ENCODE measurements at regions not wholly inside any gene's neighbourhood (a gene's known extent, or its start where the extent isn't known, plus 50 kb on each side); places are given as distances from the start of the nearest gene placed in this dataset.

DNA sequence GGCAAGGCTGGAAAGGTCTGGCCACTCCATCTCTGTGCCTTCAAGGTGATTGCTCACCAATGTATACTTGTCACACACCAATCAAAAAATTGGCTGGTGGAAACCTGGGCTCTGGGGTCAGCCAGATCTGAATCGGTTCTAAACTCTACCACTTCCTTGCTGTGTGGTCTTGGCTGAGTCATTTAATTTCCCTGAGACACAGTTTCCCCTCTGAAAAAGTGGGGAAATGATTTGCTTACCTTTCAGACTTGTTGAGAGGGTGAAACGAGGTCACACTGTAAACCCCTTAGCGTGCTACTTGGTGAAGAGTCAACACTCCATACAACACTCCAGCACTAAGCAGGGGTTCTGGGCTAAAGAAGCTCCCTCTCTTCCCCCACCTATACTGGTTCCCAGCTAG, 252.3 kb upstream of the ZIC3 start:
- TF ChIP-seq, protein P1, sequence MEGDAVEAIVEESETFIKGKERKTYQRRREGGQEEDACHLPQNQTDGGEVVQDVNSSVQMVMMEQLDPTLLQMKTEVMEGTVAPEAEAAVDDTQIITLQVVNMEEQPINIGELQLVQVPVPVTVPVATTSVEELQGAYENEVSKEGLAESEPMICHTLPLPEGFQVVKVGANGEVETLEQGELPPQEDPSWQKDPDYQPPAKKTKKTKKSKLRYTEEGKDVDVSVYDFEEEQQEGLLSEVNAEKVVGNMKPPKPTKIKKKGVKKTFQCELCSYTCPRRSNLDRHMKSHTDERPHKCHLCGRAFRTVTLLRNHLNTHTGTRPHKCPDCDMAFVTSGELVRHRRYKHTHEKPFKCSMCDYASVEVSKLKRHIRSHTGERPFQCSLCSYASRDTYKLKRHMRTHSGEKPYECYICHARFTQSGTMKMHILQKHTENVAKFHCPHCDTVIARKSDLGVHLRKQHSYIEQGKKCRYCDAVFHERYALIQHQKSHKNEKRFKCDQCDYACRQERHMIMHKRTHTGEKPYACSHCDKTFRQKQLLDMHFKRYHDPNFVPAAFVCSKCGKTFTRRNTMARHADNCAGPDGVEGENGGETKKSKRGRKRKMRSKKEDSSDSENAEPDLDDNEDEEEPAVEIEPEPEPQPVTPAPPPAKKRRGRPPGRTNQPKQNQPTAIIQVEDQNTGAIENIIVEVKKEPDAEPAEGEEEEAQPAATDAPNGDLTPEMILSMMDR (IDR thresholded peaks at IDR 0.05), result no peak
- TF ChIP-seq POLR2AphosphoS5 (IDR thresholded peaks at IDR 0.05; ENCODE audit: low read depth, low read length) (no peak), SIN3A (IDR thresholded peaks at IDR 0.05; ENCODE audit: borderline replicate concordance, insufficient read depth, low read depth, low read length) (no peak)
- TF ChIP-seq, protein P2, sequence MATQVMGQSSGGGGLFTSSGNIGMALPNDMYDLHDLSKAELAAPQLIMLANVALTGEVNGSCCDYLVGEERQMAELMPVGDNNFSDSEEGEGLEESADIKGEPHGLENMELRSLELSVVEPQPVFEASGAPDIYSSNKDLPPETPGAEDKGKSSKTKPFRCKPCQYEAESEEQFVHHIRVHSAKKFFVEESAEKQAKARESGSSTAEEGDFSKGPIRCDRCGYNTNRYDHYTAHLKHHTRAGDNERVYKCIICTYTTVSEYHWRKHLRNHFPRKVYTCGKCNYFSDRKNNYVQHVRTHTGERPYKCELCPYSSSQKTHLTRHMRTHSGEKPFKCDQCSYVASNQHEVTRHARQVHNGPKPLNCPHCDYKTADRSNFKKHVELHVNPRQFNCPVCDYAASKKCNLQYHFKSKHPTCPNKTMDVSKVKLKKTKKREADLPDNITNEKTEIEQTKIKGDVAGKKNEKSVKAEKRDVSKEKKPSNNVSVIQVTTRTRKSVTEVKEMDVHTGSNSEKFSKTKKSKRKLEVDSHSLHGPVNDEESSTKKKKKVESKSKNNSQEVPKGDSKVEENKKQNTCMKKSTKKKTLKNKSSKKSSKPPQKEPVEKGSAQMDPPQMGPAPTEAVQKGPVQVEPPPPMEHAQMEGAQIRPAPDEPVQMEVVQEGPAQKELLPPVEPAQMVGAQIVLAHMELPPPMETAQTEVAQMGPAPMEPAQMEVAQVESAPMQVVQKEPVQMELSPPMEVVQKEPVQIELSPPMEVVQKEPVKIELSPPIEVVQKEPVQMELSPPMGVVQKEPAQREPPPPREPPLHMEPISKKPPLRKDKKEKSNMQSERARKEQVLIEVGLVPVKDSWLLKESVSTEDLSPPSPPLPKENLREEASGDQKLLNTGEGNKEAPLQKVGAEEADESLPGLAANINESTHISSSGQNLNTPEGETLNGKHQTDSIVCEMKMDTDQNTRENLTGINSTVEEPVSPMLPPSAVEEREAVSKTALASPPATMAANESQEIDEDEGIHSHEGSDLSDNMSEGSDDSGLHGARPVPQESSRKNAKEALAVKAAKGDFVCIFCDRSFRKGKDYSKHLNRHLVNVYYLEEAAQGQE (IDR thresholded peaks at IDR 0.05; ENCODE audit: insufficient read depth in 1 of 2, low read depth in 2 of 2, low read length in 1 of 2), result no peak
